Sciatic nerve (tissue), 2 donors: ENCODE measurements at regions not wholly inside any gene's neighbourhood (a gene's known extent, or its start where the extent isn't known, plus 50 kb on each side); places are given as distances from the start of the nearest gene placed in this dataset.
A peak's percentile ranks its signal among the peaks of the same experiment; 100 is the strongest.

Experiments used
- ATAC-seq: fragments of 200-7000 bp; cut with Tn5 transposase; one replicate; pipeline ENCODE4 v1.9.1; 2020; ENCODE audit warnings: mild to moderate bottlenecking, moderate library complexity
- DNase-seq: peaks from one replicate; pipeline ENCODE4 v3.0.0-alpha.2; 2020; ENCODE audit warnings: low spot score
- intact Hi-C: fragments of 100-400 bp; cut with DNase I; formaldehyde crosslinking; loops from one replicate; pipeline ENCODE4 v1.14.2; 2022
- donor health status: DM: no; HTN: no; CAD: no.
- donor health status: DM: no; HTN: no; CAD: no.

DNA sequence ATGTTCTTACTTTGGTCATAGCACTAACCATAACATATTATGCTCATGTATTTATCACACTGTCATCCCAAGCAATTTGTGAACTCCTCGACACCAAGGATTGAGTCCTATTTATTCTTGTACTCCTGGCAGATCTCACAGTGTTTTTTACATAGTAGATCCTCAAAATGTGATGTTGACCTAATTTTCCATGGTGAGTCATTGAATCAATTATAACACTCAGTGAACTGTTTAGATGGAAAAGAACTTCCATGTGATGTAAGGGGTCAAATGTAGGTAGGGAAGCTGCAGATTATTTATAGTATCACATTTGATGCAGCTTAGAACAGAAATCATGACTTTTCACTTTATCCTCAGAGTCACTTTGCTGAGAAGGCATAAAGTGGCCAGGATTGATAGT is 281.9 kb upstream of the ADAMTS5 start:
- DNase-seq = no peak
- intact Hi-C loops = no loop called here
- no peak for ATAC-seq

- no peak for ATAC-seq
- intact Hi-C loops = no loop called here
Measured at GRCh38 chr21:27246741-27247140, 279.9 kb upstream of the ADAMTS5 start.

DNA sequence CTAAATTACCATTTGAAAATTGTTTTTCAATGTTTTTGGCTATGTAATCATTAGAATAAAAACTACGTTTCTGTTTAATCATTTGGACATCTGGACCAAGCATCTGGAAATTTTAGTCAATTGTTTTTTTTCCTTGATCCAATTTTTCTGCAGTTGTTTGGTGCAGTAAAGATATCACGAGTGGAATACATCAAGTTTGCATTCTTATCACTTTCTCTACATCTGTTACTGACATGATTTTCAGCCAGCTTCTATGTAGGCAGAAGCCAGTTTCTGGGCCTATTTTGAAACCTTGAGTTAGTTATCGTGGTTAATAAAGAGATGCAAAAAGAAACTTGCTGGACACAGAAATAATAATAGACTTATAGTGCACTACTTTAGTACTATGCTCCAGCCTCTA is 277.9 kb upstream of the ADAMTS5 start:
- DNase-seq (no peak), ATAC-seq (no peak)
- intact Hi-C loops = no loop called here

More at GRCh38 chr21:27246741-27247140, 279.9 kb upstream of the ADAMTS5 start:
- no peak for DNase-seq

- peak; percentile 32 for ATAC-seq
- intact Hi-C loops = no loop called here
- no peak for DNase-seq
Measured at GRCh38 chr21:27244352-27244751, 277.5 kb upstream of the ADAMTS5 start.

DNA sequence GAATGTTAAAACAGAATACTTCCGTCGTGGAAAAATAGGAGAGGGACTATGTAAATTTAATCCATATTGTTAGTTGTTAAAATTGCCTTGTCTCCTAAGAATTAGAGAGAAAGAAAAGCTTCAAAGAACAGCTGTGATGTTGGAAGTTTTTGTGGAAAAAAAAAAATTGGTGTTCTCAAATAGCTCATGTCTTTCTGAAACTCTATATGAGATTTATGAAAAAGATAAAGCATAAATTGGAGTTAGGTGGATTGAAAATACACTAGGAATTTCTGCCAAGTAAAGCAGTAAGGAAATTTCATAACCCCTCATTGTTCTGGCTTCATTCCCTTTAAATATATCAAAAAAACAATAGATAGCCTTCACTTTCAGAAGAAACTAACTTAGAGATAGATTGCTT is 274.0 kb upstream of the ADAMTS5 start:
- no peak for ATAC-seq
- intact Hi-C loops = no loop called here
- no peak for DNase-seq

- DNase-seq = no peak
- ATAC-seq = no peak
- intact Hi-C loops = no loop called here
Measured at GRCh38 chr21:27233514-27234115, 266.7 kb upstream of the ADAMTS5 start.

DNA sequence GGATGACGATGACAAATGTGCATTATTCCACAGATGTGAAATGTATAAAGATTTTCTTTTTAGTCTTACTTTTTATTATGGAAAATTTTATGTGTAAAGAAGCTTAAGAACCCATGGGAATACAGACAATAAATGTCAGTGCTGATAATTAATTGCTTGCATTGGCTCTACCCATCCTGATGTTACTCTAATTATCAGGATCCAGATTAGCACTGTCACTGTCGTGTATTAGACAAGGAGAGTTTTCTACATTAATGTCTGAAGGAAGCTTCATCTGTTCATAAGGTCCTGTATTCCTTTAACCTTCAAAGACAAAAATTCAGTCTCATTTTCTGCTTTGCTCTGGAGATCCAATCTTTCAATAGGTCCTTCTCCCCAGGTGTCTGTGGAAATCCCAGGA is 259.1 kb upstream of the ADAMTS5 start:
- DNase-seq = no peak
- ATAC-seq = no peak
- intact Hi-C loops = no loop called here

DNA sequence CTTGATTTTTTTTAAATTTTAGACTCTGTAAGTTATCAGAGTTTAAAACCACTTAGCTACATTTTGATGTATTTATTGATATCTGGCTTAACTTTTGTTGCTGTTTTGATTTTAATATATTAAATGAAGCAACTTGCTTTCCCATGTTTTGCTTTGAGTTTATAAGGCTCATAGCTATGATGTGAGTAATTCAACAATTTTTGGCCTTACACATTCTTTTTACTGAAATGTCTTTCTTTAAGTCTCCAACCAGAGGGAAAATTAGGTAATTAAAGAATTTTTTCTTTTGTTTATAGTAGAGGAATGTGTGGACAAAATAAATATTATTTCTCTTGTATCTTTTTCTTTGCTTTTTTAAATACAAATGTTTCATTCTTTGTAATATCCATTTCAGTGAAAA is 258.3 kb upstream of the ADAMTS5 start:
- DNase-seq (no peak), ATAC-seq (no peak)
- intact Hi-C loops = no loop called here

GRCh38 chr21:27224169-27224568 is 257.3 kb upstream of the ADAMTS5 start:
- intact Hi-C loops = no loop called here
- DNase-seq = no peak

GRCh38 chr21:27221077-27221476 is 254.2 kb upstream of the ADAMTS5 start:
- no peak for DNase-seq
- ATAC-seq = no peak
- intact Hi-C loops = no loop called here

More at GRCh38 chr21:27224169-27224568, 257.3 kb upstream of the ADAMTS5 start:
- no peak for ATAC-seq

- DNase-seq (no peak), ATAC-seq (no peak)
- intact Hi-C loops = no loop called here
Measured at GRCh38 chr21:27220416-27220815, 253.5 kb upstream of the ADAMTS5 start.

GRCh38 chr21:27219068-27219467 is 252.2 kb upstream of the ADAMTS5 start:
- no peak for DNase-seq
- no peak for ATAC-seq
- intact Hi-C loops = no loop called here

GRCh38 chr21:27213303-27213702 is 246.4 kb upstream of the ADAMTS5 start:
- ATAC-seq (no peak), DNase-seq (no peak)
- intact Hi-C loops = no loop called here

DNA sequence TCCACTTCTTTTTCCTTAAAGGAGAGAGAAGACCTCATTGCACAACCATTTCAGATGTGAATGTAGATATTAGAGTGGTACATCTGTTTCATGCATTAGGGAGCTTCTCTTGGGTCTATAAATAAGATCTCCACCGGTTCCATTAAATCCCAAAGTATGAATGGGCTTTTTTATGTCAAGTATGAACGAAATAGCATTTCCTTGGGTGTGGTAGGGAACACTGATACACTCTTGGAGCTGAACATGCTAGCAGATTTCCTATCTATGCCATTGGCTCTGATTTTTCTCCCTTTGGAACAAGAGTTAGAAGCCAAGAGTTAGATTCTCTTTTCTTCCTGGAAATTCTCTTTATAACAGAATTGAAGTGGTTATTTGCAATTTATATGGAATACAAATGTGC is 245.6 kb upstream of the ADAMTS5 start:
- ATAC-seq (no peak), DNase-seq (no peak)
- intact Hi-C loops = no loop called here

- intact Hi-C loops = no loop called here
Measured at GRCh38 chr21:27209546-27209945, 242.7 kb upstream of the ADAMTS5 start.

DNA sequence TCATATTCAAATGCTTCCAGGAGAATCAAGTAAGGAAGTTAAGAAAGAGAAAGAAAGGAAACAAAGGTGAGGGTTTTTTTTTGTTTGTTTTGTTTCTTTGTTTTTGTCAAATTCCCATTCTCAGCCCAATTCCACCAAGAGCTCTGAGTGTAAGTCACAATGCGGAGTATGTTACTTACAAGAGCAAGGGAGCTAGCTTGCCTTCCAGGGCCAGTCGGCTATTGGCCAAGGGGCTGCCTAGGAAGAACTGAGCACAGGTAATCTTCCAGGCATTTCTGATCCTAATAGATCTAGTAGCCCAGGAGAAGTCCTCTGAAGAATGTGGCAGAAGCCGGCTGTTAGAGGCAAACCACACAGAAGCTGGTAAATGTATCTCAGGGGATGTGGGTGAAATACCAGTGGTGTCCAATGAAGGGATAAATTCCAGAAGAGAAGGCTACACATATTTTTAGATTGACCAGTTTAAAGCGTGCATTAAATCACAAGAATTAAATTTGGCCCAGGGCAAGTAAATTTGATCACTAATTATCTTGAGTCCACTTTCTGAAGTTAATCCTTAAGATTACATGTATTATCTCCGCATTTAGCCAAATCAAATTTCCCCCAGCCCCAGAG is 239.6 kb upstream of the ADAMTS5 start:
- DNase-seq (no peak), ATAC-seq (no peak)
- intact Hi-C loops = no loop called here

More at GRCh38 chr21:27209546-27209945, 242.7 kb upstream of the ADAMTS5 start:
- DNase-seq = no peak
- no peak for ATAC-seq

GRCh38 chr21:27202301-27202700 is 235.4 kb upstream of the ADAMTS5 start:
- ATAC-seq (no peak), DNase-seq (no peak)
- intact Hi-C loops = no loop called here

DNA sequence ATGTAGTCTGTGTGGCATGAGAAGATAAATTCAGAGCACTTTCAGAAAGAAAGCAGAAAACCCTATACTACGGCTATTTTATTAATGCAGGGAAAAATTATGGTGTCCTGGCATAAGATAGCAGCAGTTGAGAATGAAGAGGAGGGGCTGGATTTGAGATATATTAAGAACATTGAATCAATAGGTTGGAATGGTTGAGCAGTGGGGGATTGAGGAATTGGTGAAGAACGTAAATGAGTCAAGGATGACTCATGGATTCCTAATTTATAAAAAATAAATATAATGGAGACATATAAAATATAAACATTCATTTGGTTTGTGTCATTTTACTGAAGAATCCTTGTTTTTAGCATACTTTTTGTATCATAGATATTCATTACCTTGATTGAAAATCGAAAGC is 234.3 kb upstream of the ADAMTS5 start:
- ATAC-seq = no peak
- intact Hi-C loops = no loop called here
- no peak for DNase-seq

GRCh38 chr21:27196651-27197050 is 229.8 kb upstream of the ADAMTS5 start:
- ATAC-seq (no peak), DNase-seq (no peak)
- intact Hi-C loops = no loop called here

GRCh38 chr21:27192281-27192949 is 225.5 kb upstream of the ADAMTS5 start:
- intact Hi-C loops = no loop called here

DNA sequence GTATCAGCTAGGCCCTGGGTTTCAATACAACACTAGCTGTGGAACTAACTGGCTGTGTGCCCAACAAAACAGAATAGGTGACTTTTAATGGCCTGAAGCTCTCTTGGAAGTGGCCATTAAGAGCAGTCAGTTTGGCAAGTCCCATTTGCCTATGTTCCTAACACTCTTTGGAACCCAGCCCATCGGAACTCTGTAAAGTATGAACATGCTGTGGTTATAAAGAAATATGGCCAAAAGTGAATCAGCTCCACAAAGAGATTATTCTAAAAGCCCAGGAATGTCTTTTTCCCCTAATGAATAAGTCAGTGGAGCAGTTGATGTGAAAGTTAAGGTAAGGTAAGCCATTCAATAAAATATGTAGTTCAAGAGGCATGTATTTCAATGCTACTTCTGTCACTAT is 223.7 kb upstream of the ADAMTS5 start:
- intact Hi-C loops = no loop called here
- DNase-seq = no peak
- ATAC-seq = no peak

More at GRCh38 chr21:27192281-27192949, 225.5 kb upstream of the ADAMTS5 start:
- no peak for DNase-seq
- no peak for ATAC-seq
